A673 (cell line): ENCODE measurements at regions not wholly inside any gene's neighbourhood (a gene's known extent, or its start where the extent isn't known, plus 50 kb on each side); places are given as distances from the start of the nearest gene placed in this dataset.

Experiments
- CTCF ChIP-seq: fragments of 300-800, 200-600 bp; sonication (generic); conservative IDR thresholded peaks from 2 replicates; pipeline ENCODE4 v1.5.1; 2017; ENCODE audit warnings: low read depth, mild to moderate bottlenecking, antibody characterized with exemption, low read length, moderate library complexity, mixed read lengths
- EZH2 ChIP-seq: fragments of 200-600 bp; sonication (generic); IDR thresholded peaks from 2 replicates; pipeline ENCODE4 v1.6.1; 2017; ENCODE audit warnings: borderline replicate concordance, low read depth, mild to moderate bottlenecking, mixed read lengths, antibody characterized with exemption, low read length; ENCODE audit not compliant: poor library complexity, severe bottlenecking

- TF ChIP-seq CTCF (no peak), EZH2 (no peak)
These were observed 354.8 kb downstream of the SUCLA2 start for GRCh38 chr13:47646298-47646697.
